Umbilical cord (tissue), 1 donor: ENCODE measurements at regions not wholly inside any gene's neighbourhood (a gene's known extent, or its start where the extent isn't known, plus 50 kb on each side); places are given as distances from the start of the nearest gene placed in this dataset.
"Not testable (repeated sequence)": the region's sequence is repeated elsewhere in the genome, so short reads cannot be mapped to it uniquely, and the experiment has no call there.

Experiments used
- DNase-seq: peaks from one replicate; pipeline ENCODE4 v3.0.0-alpha.2; 2015; ENCODE audit warnings: low spot score

DNA sequence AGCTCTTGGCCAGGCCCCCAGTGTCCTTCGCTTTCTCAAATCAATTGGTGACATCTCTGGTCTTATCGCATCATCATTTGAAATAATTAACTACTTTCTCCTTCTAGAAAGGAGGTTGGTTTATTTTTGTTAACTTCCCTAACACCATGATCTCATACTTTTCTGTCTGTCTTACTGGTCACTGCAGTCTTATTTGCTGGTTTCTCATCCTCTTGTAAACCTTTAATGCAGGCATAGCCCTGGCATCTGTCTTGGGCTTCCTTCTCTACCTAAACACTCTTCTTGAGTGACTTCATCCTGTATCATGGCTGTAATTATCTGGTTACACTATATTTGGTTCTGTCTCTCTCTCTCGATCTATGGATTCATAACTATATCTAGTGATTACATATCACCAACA is 152.8 kb downstream of the CYSLTR2 start:
- DNase-seq = no peak

DNA sequence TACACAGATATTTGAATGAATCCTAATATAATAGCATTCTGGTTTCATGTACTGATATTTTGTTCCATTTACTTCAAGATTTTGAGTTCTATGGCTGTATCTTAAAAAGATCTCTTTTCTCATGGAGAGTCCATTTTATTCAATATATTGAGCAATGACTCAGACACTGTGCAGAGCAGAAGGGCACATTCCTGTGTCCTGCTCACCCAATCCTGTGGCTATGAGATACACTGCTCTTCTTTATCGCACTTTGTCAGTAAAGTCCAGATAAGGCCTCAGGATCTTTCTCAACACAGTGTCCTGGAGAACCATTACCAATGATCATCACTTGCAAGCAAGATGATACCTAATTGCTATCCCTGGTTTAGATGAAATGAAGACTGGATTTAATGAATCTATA is 155.0 kb downstream of the CYSLTR2 start:
- DNase-seq = peak; percentile 30

DNA sequence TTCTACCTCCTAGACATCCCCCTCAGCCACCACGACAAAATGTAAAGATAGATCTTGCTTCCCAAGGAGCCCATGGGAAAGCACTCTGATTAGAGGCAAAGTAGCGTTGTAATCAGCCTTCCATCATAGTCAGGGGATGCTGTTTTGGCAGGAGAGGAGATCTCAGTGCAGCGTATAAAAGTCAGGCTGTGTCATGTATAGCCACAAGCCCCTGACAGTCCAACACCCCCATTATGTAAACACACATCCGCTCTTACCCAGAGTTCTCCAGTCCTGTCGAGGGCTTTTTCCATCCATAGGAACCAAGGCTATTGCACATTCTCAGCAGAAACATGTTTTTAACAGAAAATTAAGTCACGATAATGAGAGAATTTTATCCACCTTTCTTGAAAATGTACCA is 156.3 kb downstream of the CYSLTR2 start:
- no peak for DNase-seq

DNA sequence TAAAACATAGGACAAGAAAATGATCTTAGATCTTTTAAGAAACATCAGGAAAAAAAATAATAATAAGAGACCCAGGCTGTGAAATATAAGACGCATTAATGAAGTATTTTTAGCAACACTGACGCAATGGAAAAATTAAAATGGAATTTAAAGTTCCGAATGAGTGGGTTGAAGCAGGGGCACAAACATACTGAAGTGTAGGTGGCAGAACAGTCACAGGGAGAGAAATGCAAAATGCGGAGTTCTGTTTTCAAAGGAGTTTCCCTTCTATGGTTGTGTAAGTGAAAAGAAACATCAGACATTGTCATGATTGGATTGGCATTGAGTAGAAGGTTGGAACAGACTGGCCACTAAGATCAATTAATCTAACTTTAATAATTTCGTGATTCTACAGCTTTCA is 159.8 kb downstream of the CYSLTR2 start:
- no peak for DNase-seq

DNA sequence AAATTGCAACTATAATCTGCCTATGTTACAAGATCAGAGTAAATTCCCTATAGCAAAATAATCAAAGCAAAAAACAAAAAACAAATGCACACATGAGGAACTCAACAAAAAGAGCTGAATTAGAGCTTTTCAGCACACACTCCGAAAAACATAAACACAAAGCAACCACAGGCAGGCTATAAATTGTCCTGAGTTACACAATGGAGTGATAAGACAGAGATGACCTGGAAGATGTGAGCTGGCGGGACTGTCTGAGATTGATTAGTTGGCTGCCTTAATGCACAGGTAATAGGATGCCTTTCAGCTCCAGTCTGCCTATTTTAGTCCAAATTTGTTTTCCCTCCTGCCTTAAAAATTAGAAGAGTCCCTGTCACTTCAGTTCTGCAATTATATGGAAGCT is 159.0 kb upstream of the FNDC3A start:
- DNase-seq = no peak

DNA sequence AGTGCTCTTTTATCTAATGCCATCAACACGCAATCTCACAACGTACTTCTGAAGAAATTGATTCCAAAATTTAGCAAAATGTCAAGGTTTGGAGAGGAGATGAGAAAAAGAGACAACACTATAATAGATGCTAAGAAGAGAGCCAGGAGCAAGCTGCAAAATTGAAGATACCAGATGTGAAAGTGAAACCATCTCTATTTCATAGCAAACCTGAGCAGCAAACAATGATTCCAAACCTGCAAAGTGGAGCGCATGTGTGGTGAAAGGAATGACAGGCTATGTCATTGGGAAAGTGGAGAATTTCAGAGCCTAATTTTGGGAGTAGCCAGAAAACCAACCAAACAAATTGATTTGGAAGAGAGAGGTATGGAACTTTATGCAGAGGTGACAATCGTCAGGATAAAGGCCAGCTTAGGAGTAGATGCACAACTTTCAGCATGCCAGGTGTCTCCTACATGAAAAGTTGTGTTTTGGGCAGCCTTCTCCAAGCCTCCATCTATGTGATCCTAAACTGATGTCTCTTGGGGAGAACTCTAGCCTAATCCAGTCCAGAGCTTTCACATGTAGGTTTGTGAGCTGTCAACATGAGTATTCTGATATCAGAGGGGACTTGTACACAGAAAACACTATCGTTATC is 158.4 kb upstream of the FNDC3A start:
- DNase-seq = no peak

DNA sequence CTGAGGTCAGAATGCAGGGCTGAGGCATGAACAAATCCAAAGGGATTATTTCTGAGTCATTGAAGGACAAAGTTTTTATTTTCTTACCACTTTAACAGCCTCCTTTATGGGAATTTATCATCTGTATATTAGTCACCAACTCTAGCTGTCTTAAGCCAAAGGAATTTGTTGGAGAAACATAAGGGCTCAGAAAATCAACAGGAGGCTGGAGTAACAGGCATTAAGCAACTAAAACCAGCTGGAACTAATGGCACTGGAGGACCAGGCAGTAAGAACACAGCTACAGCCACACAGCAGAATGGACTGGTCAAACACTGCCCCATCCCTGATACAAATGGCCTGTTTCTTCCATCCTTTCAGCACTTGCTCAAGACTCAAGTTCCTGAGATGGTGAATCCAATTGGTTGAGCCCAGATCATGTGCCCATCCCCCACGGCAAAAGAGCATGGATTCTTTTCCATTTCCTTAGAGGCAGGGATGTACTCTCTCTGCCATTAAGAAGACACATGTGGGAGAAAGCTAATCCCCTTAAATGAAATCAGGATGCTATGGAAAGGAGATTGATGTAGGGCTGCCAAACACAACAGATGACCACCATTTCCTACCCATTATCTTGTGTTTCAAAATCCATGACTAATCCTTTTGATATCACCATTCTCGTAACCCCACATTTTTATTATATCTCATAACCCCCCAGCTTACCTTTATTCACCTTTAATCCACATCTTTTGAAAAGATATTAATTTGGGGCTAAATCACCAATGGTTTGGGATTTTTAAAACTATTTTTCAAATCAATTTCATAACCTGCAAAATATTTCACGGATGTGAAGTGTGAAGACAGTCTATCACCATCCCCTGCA is 157.0 kb upstream of the FNDC3A start:
- DNase-seq = peak; percentile 95

DNA sequence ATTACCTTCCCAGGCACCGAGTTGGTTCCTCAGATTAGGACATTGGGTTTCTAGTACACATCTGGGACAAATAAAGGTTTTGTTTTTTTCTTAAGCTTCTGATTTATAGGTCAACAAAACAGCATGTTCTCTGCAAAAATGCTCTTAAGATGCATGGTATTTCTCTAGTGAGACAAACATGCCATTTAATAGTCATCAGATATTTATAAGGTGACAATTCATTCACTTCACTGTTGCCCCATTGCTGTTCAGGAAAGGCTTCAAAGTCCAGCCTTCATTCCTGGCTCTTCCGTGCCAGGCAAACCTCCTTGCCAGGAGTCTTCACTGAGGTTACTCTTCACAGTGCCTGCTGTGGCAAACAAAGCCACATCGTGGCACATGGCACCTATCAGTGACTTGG is 156.3 kb upstream of the FNDC3A start:
- DNase-seq = no peak

DNA sequence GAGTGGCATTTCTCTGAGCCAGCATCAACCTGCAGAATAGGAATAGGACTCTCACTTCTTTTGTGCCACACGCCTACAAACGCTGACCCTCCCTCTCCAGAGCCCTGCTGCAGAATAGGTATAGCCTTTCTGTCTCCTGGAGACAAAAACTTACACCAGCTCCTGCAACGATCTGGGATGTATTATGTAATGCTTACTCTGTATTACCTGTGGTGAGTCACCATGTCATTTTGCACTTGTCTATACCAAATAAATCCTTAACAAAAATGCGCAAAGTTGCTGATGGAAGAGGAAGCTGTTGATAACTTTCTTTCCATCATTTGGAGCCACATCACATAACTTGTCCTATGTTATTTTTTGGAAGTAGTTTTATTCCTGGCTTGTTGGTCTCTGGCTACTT is 155.8 kb upstream of the FNDC3A start:
- DNase-seq = no peak

DNA sequence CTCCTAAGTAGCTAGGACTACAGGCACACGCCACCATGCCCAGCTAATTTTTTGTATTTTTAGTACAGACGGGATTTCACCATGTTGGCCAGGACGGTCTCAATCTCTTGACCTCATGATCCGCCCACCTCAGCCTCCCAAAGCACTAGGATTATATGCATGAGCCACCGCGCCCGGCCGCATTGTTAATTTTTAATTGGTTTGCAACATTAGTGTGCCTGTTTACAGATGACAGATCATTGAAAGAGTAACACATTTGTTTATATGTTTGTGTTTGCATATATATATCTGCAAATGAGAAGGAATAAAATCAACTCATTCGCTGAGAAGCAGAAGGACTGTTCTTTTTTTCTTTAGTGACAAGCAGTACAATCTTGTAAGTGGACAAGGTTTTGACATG is 152.2 kb upstream of the FNDC3A start:
- not testable (repeated sequence) for DNase-seq

DNA sequence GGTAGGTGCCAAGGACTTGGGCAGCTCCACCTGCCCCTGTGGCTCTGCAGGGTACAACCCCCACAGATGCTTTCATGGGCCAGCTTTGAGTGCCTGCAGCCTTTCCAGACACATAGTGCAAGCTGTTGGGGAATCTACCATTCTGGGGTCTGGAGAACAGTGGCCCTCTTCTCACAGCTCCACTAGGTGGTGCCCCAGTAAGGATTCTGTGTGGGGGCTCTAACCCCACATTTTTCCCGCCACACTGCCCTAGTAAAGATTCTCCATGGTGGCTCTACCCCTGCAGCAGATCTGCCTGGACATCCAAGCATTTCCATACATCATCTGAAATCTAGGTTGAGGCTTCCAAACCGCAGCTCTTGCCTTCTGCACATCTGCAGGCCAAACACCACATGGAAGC is 149.7 kb upstream of the FNDC3A start:
- DNase-seq = no peak

DNA sequence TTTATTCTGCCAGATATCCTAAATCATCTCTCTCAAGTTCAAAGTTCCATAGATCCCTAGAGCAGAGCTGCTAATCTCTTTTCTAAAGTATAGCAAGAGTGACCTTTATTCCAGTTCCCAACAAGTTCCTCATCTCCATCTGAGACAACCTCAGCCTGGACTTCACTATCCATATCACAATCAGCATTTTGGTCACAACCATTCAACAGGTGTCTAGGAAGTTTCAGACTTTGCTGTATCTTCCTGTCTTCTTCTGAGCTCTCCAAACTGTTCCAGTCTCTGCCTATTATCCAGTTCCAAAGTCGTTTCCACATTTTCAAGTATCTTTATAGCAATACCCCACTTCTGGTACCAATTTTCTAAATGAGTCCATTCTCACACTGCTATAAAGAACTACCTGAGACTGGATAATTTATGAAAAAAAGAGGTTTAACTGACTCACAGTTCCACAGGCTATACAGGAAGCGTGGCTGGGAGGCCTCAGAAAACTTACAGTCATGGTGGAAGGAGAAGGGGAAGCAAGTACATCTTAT is 148.7 kb upstream of the FNDC3A start:
- not testable (repeated sequence) for DNase-seq

DNA sequence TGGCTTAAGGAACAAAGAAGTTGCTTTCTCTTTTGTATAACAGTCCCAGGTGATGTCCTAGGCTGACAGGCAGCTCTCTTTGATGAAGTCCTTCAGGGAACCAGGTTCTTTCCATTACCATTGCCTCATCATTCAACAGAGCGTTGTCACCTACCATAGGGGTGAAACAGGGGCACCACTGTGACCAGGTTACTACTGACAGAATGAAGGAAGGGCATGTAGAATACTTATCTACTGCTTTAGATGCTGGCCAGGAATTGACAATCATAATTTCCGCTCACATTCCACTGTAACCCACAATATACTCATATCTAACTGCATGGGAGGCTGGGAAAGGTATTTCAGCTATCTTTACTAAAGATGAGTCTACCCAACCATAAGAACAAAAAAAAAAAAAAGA is 148.0 kb upstream of the FNDC3A start:
- no peak for DNase-seq

DNA sequence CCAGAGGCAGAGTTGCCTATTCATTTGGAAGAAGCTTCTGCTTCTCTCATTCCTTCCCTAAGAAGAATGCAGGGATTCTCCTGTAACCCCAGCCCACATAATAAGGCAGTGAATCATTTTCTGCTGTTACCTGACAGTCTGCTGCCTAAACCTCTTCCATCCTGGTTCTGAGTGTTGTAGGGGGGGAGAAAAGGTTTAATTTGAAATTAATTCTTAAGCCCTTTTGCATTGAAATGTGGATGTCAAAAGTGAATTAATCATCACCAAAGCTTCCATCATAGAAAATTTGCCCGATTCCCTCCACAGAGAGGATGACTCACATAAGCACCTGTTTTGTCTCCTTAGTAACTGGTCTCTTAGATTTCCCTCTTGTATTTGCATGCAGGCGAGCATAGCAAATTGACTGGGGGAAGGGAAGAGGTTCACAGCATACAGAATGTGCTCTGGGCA is 146.7 kb upstream of the FNDC3A start:
- no peak for DNase-seq

DNA sequence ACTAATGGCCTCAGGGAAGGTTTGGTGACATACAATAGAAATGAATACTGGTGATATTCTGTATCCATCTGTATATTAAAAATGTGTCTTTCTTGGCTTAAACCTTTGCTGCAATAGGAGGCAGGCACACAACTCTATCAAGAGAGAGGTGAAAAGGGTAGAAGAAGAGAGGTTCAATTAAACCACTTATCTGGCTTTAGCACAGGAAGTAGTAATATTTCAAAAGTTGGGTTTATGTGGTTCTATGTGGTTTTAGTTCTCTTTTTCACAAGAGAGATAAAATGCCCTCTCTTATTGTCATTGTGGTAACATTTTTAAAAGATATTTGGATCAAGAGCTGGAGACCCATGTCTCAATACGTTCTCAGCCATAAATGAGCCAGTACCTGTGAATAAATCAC is 146.2 kb upstream of the FNDC3A start:
- DNase-seq = no peak

DNA sequence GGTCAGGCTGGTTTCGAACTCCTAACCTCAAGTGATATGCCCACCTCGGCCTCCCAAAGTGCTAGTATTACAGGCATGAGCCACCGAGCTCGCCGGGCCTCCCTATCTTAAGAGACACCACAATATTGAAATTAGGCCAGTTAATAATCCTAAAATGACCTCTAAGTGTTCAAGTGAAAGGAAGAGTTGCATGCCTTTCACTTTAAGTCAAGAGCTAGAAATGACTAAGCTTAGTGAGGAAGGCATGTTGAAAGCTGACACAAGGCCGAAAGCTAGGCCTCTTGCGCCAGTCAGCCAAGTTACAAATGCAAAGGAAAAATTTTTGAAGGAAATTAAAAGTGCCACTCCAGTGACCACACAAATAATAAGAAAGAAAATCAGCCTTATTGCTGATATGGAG is 144.5 kb upstream of the FNDC3A start:
- no peak for DNase-seq

DNA sequence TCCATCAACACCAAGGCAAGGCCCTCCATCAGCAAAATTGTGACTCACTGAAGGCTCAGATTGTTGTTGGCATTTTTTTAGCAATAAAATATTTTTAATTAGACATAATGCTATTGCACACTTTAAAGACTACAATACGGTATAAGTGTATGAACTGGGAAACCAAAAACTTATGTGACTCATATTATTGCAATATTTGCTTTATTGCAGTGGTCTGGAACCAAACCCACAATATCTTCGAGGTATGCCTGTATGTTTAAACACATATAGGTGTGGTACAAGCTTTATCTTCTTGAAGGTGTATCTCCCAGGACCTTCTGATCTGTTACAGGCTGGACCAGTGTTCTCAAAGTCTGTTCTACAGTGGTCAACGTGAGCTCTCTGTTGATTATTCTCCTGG is 142.3 kb upstream of the FNDC3A start:
- DNase-seq = no peak

DNA sequence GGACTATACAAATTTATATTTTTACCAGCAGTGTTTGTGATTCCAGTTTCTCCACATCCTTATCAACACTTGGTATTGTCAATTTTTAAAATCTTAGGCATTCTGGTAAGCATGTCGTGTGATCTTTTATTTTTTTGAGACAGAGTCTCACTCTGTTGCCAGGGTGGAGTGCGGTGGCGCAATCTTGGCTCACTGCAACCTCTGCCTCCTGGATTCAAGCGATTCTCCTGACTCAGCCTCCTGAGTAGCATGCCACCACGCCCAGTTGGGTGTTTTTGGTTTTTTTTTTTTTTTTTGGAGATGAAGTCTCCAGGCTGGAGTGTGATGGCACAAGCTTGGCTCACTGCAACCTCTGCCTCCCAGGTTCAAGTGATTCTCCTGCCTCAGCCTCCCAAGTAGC is 140.4 kb upstream of the FNDC3A start:
- DNase-seq = not testable (repeated sequence)

DNA sequence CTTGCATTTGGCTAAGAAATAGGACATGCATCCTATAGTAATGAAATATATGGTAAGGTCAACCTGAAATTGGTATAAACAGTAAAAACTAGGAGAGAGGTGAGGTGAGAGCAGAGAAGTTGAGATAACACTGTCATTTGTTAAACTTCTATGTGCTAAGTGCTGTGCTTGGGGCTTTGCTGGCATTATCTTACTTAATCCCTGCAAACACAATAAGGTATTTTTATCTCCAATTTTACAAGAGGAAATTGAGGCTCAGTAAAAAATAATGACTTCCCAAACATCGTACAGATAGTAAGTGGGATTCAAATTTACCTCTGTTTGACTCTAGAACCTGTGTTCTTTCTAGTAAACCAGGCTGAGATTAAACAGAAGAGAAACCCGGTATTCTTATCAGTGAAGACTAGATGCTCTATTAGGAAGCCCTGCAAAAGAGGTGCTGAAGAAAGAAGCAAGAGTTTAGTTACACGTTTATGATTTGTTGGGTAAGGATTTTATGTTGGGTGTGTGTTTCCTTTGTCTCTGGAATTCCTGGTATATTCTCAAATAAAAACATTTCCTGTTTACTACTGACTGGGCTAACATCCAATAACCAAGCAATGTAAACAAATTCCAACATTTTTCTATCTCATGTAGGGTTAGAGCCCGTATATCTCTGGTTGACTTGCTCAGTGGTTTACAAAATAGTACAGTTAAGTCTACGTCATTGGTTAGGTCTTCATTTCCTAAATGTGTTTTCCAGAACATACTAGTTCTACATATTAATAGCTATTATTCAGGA is 137.3 kb upstream of the FNDC3A start:
- no peak for DNase-seq

DNA sequence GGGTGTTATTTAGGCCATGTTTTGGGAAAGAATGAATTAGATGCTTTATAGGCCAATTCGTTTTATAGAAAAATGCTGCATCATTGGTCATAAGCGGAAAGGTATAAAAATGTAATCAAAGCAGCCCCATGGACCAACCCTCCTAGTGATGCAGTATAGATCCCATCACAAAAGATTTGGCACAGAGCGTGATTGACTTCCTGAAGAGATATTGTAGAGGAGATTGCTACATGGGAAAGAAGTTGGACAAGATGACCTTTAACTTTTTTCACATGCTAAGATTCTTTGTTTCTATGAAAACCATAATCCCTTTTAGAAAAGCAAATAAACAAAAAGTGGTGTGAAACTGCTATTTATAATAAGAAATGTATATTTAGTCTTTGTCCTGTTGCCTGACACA is 136.5 kb upstream of the FNDC3A start:
- DNase-seq = no peak

DNA sequence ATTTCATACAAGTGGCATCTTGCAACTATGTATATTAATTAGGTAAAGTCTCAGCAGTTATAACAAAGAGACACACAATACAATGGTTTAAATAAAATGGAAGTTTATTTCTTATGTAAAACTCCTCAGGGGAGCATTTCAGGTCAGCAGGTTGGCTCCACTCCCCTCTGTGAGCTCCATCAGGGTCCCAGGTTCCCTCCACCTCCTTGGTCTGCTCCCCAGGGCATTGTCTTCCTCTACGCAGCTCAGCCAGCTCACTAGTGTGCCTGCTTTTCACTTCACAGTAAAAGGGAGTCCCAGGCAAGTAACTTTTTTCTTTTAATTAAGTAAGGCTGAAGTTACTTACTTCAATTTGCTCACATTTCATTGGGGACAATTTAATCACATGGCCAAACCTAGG is 135.3 kb upstream of the FNDC3A start:
- no peak for DNase-seq

DNA sequence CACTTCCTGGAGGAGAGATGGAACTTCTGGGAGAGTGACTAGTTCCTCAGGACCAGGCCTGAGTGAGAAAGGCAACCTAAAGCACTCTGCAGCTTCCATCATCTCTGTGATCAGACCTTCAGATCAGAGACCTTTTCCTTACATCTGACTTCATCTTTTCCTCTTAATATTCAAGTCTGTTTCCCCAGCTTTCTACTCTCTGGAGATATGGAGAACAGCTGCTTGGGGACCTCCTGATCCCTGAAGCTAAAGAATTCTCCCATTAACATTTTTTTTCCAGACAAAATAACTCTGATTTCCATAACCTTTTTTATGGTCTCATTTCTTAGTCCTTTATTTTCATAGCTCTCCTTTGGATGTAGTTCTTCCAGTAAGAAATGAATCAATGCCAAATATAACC is 133.4 kb upstream of the FNDC3A start:
- no peak for DNase-seq
